ENCODE measurements at regions not wholly inside any gene's neighbourhood (a gene's known extent, or its start where the extent isn't known, plus 50 kb on each side); places are given as distances from the start of the nearest gene placed in this dataset.
A peak's percentile ranks its signal among the peaks of the same experiment; 100 is the strongest.

DNA sequence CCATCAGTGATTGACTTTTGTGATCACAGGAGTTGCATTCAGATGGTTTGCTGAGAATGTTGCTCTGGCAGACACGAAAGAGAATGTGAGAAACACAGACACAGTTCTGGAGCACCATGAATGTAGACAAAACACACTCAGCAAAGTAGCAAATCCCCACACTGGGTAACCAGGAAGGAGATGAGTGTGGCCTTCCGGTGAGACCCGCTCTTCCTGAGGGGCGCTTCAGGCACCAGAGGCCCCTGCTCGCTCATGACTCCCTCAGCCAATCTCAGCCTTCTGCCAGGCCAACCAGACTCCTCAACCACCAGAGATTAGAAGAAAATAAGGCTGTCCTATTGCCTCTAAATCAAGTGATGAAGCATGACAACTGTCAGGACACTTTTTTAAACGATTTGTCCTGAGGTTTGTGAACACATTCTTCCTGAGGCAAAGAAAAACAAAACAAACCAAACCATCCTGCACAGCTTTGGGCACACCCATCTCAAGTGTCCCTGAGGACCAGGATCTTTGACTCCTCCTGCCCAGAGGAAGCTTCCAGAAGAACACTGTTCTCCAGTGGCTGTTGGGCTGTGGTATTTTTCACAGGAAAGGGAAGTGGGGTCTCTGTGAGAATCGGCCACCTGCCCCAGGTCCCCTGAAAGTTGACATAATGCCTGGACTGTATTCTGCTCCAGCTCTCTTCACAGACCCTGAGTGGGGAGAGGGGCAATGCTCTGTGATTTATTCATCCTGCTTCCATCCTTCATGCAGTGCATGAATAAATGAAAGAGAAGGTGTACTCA is 152.8 kb downstream of the BCL11A start:
- no peak for DNase-seq

DNA sequence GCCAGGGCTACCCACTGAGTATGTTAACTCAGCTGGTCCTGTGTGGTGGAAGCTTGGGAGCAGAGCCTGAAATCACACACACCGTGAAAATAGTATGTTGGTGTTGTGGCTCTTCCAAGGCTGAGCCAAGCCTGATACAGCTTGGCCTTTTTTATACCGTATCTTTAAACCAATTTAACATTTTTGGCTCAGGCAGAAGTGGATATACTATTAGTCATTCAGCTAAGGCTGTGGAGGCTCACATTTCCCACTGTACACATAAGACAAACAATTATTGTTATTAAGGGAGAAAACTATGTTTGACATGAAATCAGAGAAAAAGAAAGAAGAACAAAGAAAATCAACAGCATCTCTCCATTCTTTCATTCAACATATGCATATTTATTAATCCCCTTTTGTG is 159.0 kb downstream of the BCL11A start:
- DNase-seq, result no peak

DNA sequence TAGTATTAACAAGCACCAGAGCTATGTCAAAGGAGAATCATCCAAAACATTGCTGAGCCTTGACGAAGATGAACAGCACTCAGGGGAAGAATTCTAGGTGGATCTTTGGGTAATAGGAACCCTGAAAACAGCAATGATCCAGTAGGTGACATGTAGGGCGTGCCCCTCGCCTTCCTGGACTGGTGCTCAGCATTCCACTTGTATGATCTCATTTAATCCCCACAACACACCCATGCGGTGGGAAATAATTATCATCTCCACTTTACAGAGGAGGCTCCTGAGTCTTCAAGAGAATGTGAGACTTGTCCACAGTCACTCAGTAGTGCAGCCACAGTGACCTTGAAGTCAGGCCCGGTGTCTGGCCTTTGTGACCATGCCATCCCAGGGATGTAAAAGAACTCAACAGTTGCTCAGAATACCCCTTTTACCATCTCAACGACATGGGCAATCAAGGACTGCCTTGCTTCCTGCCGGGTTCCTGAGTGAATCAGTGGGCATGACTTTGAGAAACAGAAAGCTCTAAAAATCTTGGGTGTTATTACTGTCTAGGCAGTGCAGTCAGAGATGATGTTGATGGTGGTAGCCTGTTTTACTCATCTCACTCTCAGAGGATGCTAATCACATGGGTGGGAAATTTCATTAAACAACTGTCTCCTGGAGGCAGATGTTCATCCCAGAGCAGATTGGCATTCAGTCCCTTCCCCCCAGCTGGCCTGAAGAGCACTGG is 161.6 kb downstream of the BCL11A start:
- no peak for DNase-seq

DNA sequence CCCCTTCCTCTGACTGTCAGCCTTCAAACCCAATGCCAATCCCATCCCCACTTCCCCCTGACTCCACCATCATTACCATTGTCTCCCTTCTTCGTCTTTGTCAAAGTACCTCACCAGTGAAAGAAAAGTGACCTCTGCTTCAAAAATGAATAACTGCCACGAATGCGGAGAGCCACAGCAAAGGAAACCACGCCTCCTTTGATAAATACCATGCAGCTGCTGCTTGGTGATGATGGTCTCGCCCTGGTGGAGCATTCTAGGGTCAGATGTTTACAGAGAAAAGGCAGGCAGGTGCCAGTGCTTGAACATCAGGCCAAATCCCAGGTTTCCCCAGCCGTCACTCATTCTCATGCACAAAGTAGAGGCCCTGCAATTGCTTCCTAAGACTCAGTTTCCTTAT is 162.2 kb downstream of the BCL11A start:
- no peak for DNase-seq

DNA sequence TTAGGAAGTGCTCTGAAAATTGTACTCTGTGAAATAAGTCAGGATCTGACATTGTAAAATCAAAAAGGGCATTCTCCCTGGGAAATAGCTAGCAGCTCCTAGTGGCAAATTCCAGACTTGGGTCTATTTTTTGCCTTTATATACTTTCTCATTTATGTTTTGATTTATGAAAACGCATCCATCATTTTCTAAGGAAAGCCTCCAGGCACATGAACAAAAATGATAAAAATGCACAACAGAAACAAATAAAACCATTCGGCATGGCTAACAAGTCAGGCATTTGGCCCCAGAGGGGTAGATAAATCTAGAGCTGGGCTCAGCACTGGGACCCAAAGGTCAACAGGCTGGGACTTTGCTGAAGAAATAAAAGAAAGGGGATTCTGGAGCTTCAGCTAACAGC is 167.0 kb downstream of the BCL11A start:
- DNase-seq, result no peak

DNA sequence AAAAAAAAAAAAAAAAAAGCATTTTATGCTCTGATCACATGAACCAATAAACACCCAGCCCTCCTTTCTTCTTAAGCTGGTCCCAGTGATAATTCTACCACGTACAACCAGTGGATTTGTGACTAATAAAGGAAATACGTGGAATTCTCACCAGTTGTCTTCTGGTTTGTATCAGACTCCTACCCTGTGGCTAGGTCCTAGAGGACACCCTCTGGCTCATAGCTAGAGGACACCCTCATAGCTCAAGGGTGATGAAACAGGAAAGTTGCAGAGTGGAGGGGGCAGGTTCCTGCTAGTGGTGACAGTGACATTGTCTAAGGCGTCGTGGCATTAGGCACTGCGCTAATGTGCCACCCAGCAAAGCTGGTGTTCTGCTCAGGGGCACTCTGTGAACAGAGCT is 167.8 kb downstream of the BCL11A start:
- peak in 1 of 2 donors; percentile 45 for DNase-seq

DNA sequence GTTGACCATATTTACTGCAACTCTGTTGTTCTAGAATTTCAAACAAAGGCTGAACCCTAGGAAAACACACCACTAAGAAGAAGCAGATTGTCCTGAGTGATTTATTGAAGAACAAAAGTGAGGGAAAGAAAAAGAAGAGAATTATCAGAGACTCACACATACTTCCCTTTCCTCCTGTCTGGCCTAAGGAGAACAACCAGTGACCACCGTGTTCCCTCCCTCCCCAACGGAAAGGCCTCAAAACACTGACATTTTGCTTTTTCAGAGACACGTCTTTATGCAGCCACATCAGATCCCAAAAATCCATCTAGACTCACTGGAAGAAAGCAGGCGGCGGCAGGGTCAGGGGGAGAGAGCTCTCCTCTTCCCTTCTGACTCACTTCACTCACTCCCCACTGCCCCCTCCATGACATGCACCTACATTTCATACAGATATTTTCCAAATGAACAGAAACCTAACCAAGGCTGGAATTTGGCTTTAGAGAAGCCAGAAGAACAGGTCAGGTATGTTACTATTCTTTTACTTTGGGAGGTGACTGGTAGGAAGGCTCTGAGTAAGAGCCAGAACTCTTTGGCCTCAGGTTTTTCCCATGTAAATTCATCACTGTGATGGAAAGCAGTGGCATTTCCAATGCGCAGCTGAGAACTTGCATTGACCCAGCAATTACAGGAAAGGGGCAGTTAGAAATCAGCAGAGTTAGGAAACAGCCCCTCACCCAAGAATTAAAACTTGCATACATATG is 169.9 kb downstream of the BCL11A start:
- no peak for DNase-seq

DNA sequence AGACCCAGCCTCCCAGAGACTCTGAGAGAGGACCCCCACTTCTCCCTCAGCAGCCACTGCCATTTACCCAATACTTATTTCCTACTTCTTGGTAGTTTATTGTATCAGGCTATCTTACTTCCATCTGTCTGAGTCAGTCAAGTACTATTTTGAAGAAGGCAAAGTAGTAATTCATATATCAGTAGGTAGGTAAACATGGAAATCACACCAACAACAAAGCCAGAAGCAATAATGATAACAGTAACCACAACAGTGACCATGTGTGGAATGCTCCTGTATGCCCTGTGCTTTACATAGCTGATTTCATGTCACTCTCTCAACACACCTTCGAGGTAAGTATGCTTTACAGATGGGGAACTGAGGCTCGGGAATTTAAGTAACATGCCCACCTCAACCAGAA is 173.0 kb downstream of the BCL11A start:
- DNase-seq, result no peak

DNA sequence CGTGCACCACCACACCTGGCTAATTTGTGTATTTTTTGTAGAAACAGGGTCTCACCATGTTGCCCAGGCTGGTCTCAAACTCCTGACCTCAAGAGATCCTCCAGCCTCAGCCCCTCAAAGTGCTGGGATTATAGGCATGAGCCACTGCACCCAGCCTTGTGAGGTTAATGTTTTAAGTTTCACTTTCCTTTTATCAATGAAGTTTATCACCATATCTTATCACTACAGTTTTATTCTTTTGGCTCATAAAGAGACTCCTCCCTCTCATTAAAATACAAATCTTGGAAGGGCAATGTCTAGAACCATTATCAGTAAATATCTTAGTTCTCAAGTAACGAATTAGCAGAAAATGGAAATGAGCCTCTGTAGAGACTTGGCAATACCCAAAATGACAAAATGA is 173.8 kb downstream of the BCL11A start:
- no peak for DNase-seq

DNA sequence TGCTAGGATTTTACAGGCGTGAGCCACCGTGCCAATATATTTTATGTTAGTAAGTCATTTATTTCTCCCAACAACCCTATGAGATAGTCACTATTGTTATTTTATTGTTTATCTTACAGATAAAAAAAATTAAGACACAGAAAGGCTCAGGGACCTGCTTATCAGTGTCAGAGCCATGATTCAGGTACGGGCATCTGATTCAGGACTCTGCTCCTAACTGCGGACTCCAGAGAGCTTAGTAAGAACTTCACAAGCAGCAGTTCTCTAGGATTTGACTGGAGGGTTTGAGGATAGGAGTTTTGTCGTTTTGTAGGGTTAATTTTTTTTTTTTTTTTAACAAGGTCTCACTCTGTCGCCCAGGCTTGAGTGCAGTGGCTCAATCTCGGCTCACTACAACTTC is 174.2 kb downstream of the BCL11A start:
- no peak for DNase-seq

DNA sequence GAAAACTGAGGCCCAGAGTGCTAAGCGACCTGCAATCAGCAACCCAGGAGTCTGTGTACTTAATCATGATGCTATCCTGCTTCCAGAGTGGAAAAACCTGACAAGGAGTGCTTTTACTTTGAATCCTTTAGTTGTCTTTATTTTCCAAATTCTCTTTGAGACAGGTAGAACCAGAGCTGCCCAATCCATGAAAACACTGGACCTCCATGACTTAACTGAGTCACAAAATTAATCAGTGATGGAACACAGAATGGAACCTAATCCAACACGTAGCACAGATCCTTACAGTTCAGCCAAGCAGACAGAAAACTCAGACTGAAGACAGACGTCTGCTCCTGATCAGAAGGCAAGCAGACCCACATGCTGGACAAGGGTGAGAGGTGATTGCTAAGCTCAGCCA is 175.6 kb downstream of the BCL11A start:
- DNase-seq, result no peak

DNA sequence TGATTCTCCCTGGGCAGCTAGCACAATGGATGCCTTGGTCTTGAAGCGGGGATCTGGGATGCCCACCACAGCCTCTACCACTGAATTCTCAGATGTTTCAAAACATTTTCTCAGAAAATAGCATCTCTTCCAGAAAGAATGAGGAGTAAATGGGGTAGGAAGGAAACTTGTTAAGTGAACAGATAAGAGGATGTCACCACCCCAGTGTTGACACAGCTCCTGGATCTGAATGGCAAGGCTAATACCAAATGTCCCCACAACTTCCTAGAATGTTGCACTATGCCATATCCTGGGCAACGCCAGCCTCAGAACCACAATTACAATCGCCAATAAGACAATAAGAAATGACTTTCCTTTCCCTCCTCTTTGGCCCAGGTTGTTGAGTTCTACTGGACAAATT is 177.2 kb downstream of the BCL11A start:
- DNase-seq, result no peak

DNA sequence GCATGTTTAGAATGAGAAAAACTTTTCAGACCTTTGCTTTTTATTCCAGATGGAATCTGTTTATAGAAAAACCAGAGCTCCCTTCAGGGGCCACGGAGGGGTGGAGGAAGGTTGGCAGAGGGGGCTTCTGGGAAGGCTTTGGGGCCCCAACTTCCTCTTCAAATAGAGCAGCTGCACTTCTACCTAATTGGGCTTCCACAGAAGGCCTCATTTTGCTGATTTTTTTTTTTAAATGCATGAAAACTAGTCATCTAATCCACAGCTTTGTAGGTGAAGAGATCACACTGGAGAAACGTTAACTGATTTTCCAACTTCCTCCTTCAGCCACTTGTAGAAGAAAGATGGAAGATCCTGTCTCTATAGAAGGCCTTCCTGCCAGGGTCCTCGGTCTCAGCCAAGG is 181.8 kb downstream of the BCL11A start:
- DNase-seq, result no peak

DNA sequence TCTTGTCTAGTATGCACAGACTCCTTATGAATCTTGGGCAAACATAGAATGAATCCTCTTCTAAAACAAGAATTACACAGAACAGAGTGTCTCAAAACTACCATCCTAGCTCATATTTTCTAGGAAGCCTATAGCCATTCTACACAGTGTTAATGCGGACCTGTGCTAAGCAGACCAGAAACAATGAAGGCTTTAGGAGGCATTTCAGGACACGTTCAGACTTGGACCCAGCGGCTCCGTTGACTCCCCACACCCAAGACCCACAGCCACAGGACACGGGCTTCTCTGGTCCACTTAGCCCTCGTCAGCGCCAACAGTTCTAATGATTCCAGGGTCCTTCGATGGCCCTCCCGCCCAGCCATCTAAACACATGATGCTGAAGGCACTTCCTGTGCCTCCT is 182.2 kb downstream of the BCL11A start:
- DNase-seq, result no peak

DNA sequence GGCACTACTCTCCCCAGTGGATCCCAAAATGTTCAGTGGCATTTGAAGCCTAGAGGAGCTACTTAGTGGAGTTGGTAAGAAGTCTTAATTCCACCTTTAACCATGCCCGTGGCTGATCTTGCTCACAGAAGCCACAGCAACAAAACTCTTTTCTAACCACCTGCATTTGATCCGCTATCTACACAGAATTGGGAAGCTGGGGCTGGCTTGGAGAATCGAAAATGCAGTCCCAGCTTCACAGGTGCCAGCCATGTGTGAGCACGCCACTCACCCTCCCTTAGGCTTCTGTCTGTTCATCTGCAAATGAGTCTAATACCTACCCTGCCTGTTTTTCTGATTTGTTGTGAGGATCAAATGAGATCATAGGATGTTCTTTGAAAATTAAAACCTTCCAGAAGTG is 182.6 kb downstream of the BCL11A start:
- DNase-seq, result no peak

DNA sequence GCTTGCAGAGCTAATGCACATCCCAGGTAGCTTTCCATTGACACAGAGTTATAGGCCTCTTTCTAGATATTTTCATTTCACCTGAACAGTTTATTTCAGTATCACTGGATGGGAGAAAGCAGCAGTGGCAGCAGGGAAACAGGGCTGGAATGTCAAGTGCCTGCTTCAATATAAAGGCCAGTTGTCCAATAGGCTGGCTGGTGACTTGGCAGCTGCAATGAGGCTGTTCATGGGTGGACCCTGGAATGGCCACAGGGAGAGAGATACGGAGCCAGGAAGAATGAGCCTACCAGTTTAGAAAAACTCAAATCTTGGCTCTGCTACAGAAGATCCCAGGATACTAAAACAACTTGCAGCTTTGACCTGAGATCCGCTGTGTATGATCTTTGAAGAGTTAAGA is 185.0 kb downstream of the BCL11A start:
- DNase-seq, result no peak

DNA sequence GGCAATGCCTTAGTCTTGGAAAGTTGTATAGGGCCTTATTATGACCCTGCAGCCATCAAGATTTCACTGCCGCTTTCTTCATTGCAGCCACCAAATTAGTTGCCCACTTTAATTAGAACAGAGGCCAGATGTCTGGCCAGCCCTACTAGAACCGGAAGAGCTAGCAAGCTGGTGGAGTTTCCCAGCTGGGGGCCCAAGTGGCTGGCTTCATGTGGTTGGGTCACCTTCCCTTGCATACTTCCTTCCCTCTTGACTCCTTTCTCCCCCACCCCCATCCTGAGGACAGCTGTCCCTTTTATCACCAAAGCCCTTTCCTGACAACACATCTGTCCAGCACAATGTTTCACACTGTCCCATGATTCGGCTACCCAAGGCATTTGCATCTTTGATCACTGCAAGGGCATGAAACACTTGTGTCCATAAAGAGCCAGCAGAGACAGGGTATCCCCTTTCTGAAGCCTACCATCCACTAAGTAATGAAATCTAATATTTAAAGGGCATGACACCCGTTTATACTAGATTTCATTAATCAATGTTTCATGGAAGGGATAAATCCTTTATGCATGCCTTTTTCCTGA is 187.2 kb downstream of the BCL11A start:
- peak in 1 of 2 donors; percentile 47 for DNase-seq

DNA sequence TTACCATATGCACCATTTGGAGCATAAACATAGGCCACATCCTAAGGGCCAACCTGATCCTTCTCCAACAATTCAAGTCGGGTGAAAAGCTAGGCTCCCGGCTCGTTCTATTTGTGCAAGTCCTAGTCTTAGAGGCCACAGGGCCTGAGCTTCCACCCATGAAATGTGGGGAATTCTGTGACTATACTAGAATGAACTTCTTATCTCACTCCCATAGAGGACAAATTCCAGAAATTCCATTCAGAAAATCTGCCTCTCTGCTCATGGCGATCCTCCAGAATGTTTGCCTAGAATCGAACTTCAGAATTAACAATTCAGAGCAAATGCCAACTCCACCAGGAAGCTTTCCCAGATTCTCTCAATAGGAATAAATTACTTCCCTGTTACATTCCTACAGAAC is 187.9 kb downstream of the BCL11A start:
- DNase-seq, result no peak

DNA sequence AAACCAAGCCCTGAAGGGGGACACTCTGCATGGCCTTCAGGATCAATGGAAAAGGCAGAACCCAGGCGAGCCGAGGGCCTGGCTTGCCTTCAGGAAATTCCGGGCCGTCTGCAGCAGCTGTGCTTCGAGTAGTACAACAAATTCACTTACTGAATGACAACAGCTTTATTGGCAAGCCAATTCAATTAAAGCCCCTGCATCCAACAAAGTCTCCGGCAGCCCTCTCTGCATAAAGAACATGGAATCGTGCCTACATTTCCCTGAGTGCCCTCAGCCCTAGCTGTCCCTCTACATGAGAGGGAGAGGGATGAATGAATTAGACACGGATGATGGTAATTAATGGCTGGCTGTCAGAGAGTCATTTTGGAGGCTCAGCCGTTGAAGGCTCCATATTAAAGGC is 189.0 kb downstream of the BCL11A start:
- DNase-seq, result no peak

DNA sequence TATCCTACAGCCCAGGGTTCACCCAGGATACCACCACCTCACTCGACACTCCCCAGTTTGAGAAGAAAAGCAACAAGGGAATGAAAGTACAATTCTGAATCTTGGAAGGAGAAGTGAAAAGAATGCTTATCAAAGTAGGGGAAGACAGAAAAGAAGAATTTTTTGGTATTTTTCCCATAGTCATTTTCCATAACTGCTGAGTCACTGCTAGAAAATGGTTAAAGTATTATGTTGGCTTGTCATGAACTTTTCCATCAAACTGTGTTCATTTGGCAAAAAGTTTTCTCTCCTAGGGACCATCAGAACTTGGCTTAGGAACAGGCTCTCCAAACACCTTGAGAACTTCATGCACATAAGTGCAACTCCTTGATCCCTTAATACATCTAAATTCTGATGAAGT is 192.0 kb downstream of the BCL11A start:
- DNase-seq, result no peak

DNA sequence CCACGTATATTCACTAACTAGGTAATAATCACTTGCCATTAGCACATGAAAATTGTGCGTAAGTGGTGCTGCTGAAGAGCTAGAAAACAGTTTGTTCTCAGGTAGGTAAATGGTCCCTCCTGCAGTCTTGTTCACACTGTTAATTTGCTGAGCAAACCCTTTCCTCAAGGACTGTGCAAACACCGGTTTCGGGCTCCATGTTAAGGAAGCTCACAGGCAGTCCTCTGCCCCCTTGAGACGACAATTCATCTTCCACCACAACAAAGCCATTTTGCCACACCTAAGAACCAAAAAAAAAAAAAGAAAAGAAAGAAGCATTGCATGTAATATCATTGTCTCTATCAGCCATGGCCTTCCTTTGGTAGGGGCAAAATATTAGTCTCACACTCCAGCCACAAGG is 193.9 kb downstream of the BCL11A start:
- no peak for DNase-seq

DNA sequence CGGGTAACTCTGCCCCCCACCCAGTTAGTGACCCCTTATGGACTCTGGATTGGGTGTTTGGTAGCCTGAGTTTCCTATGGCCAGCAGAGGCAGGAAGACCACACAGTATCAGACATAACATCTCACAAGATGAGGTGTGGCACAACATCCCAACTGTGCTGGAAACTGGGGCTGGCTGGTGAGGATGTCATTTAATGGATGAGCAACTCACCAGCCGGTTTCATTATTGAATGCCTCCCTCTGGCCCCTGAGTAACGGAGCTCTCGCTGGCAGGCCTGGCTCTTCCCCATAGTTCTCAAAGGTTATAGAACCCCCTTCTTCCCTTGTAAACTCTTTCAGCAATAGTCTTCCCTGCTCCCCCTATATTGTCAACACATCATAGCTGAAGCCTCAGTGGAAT is 195.0 kb downstream of the BCL11A start:
- DNase-seq, result no peak

DNA sequence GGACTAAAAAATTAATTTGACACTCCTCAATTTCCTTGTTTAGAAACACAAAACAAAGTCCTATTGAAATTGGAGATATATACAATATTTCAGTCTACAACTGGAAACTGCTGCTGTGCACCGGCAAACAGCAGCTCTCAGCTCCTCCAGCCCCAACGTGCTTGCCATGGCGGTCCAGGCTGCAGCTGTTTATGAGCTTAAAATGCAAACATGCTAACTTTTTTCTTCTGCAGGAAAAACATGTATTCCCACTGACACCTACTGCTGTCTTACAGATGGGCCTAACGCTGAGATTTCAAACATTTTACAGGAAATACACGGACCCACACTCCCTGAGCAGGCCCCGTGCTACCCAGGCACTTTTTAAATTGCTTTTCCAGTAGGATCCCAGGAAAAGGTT is 195.5 kb downstream of the BCL11A start:
- no peak for DNase-seq

DNA sequence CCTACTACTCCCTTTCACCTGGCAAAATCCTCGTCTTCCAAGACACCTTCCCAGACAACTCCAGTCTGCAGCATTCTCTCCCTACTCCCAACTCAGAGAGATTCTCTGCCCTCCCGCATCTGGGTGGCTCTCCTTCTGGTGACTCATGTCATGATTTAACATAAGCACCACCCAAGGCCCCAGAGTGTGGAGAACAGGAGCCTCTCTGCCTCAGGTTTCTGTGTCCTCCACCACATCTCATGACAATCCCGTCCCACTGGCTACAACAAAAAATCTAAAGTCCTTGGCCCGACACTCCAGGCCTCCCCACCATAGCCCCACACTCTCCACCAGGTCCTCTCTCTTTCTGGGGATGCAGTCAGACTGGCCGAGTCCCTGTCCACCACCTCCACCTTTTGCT is 197.1 kb downstream of the BCL11A start:
- no peak for DNase-seq
